K562 (cell line): ENCODE measurements at regions not wholly inside any gene's neighbourhood (a gene's known extent, or its start where the extent isn't known, plus 50 kb on each side); places are given as distances from the start of the nearest gene placed in this dataset.

Experiments used
- ATAC-seq: fragments of 200-7000 bp; cut with Tn5 transposase; 3 replicates; pipeline ENCODE4 v1.9.1; 2020; ENCODE audit warnings: moderate library complexity
- BruUV-seq: library from RNA; stranded (reverse); fragments of 400-500 nt; replicated peaks from 2 replicates; lab custom pipeline; 2021; lab: Mats Ljungman, UMichigan
- CTCF ChIA-PET: fragments of 300-600 bp; formaldehyde crosslinking; extraction: SDS; loops from one replicate; lab custom pipeline; 2021; ENCODE audit warnings: low intra/inter-chr PET ratio; lab: Yijun Ruan, JAX
- POLR2A ChIA-PET: fragments of 300-600, 350-650 bp; sonication (Branson Sonifier 250); formaldehyde crosslinking; extraction: SDS; loops from one replicate; lab custom pipeline; 2021; ENCODE audit warnings: antibody characterized with exemption, inconsistent platforms; lab: Yijun Ruan, JAX
- DNase-seq, 4 experiments: peaks; one replicate each; pipeline versions ENCODE4 v3.0.0 to v3.0.0-alpha.2; 2011 to 2018; ENCODE audit warnings: low spot score in 3 of 4, mixed read lengths in 3 of 4; ENCODE audit errors: extremely low read depth in 1 of 4
- FAIRE-seq: peaks from 2 replicates; lab custom pipeline; 2011; peaks lifted over from hg19 to GRCh38; lab: Jason Lieb, UNC
- H2AFZ ChIP-seq: 2 replicates; pipeline ENCODE4 v1.6.0; 2011; ENCODE audit warnings: low read depth, low read length, control low read depth, inconsistent platforms
- H3K27ac ChIP-seq: fragments of 200-600 bp; 3 replicates; pipeline ENCODE4 v1.8.0; 2011; ENCODE audit warnings: low read depth, mild to moderate bottlenecking, control low read depth, inconsistent platforms, low read length, moderate library complexity, mixed read lengths; ENCODE audit errors: extremely low read depth
- H3K27me3 ChIP-seq, 2 experiments: fragments of 300-600 bp in 1 of 2; 2 replicates in 1 of 2; 3 replicates in 1 of 2; pipeline versions ENCODE4 v1.6.0 to v1.8.0; 2011; ENCODE audit warnings: inconsistent platforms in 2 of 2, low read length in 2 of 2, mild to moderate bottlenecking in 1 of 2, mixed read lengths in 1 of 2, moderate library complexity in 1 of 2; ENCODE audit not compliant: control insufficient read depth in 2 of 2, insufficient read depth in 2 of 2
- H3K36me3 ChIP-seq: fragments of 300-600 bp; 3 replicates; pipeline ENCODE4 v1.8.0; 2011; ENCODE audit warnings: mild to moderate bottlenecking, low read length, inconsistent platforms; ENCODE audit not compliant: control insufficient read depth, insufficient read depth
- H3K4me1 ChIP-seq, 2 experiments: fragments of 200-600 bp in 1 of 2; replicated peaks in 1 of 2; 2 replicates in 1 of 2; 3 replicates in 1 of 2; pipeline versions ENCODE4 v1.5.1 to v1.8.0; 2011; ENCODE audit warnings: inconsistent platforms in 2 of 2, low read length in 2 of 2, mild to moderate bottlenecking in 1 of 2, mixed read lengths in 1 of 2, moderate library complexity in 1 of 2; ENCODE audit not compliant: control insufficient read depth in 2 of 2, insufficient read depth in 2 of 2
- H3K4me2 ChIP-seq: 2 replicates; pipeline ENCODE4 v1.6.1; 2011; ENCODE audit warnings: low read length, control low read depth, inconsistent platforms, mixed read lengths; ENCODE audit not compliant: insufficient read depth
- H3K4me3 ChIP-seq: fragments of 200-600 bp; sonication (generic), shearing (Covaris generic); 2 replicates; pipeline ENCODE4 v1.5.1; 2016; ENCODE audit warnings: control low read depth, inconsistent platforms
- H3K79me2 ChIP-seq: fragments of 200-600 bp; 3 replicates; pipeline ENCODE4 v1.8.0; 2011; ENCODE audit warnings: low read length, inconsistent platforms; ENCODE audit not compliant: control insufficient read depth, insufficient read depth
- H3K9ac ChIP-seq, 2 experiments: 2 replicates each; pipeline versions ENCODE4 v1.6.0 to v1.6.1; 2011; ENCODE audit warnings: low read depth in 2 of 2, low read length in 2 of 2, control low read depth in 1 of 2, inconsistent platforms in 1 of 2, mild to moderate bottlenecking in 1 of 2, mixed read lengths in 1 of 2; ENCODE audit not compliant: insufficient read depth in 1 of 2
- H3K9me1 ChIP-seq: one replicate; pipeline ENCODE4 v1.6.0; 2011; ENCODE audit warnings: inconsistent platforms, mild to moderate bottlenecking, low read length, moderate library complexity; ENCODE audit not compliant: control insufficient read depth, insufficient read depth
- H3K9me3 ChIP-seq: replicated peaks from 2 replicates; pipeline ENCODE4 v1.5.1; 2011; ENCODE audit warnings: low read depth, low read length, inconsistent platforms; ENCODE audit not compliant: control insufficient read depth, insufficient read depth
- H4K20me1 ChIP-seq: replicated peaks from 2 replicates; pipeline ENCODE4 v1.6.1; 2011; ENCODE audit warnings: low read length, inconsistent platforms, mixed read lengths; ENCODE audit not compliant: control insufficient read depth, insufficient read depth
- GATAD2B ChIP-seq: fragments of 450-650 bp; IDR thresholded peaks from 2 replicates; pipeline ENCODE4 v1.6.1; 2017; ENCODE audit warnings: mild to moderate bottlenecking, borderline replicate concordance
- MAFF ChIP-seq: IDR thresholded peaks from 2 replicates; pipeline ENCODE4 v1.6.1; 2012; ENCODE audit warnings: low read length, improper control_type of control experiment
- SP1 ChIP-seq: sonication (generic); formaldehyde crosslinking; IDR thresholded peaks from 2 replicates; pipeline ENCODE4 v1.8.1; 2022; ENCODE audit warnings: mild to moderate bottlenecking, missing genetic modification reagents
- TCF7L2 ChIP-seq: fragments of 150-350 bp; IDR thresholded peaks from 2 replicates; pipeline ENCODE4 v1.6.1; 2016; ENCODE audit warnings: low read depth, mild to moderate bottlenecking, low read length, moderate library complexity
- TCFL5 ChIP-seq: fragments of 250-450 bp; sonication (Bioruptor Pico); conservative IDR thresholded peaks from 2 replicates; pipeline ENCODE4 v1.6.1; 2021; ENCODE audit warnings: mild to moderate bottlenecking, moderate library complexity, matching md5 sums
- WGBS: fragments of 100-300 bp; shearing (Covaris generic); methylation state at CpG from one replicate; pipeline ENCODE4 v1.1.6; 2016; ENCODE audit warnings: low coverage, mixed read lengths; ENCODE audit not compliant: insufficient coverage; ENCODE audit errors: missing lambda C conversion rate; 5-methylcytosine and 5-hydroxymethylcytosine counted together
- in situ Hi-C: fragments of 300-500 bp; cut with MboI; formaldehyde crosslinking; loops from 4 replicates; pipeline ENCODE4 v1.15.0; 2018; ENCODE audit warnings: inconsistent platforms, mixed read lengths
- intact Hi-C: fragments of 100-400 bp; cut with micrococcal nuclease; formaldehyde crosslinking; loops from 2 replicates; pipeline ENCODE4 v1.14.2; 2022
- TF ChIP-seq, protein P1 (sequence below): sonication (generic); formaldehyde crosslinking; IDR thresholded peaks from 2 replicates; pipeline ENCODE4 v1.8.1; 2022; ENCODE audit warnings: missing genetic modification reagents

DNA sequence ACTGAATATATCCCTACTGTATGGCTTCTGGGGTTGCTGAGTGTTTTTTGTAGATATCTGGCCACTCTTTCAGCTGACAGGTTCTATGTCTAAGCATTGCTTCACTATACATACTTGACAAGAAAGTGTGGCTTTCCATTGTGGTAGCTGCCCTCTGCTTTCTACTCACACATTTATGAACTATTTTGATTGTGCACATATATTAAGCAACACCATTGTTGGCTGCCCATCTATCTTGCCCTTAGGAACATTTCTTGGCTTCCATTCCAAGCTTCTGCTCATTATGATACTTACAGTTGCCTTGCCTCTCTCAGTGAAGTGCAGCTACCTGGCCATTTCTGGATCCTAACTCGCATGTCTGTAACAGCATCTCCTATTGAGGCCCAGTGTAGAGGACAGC, 153.6 kb upstream of the MOCS2 start:
- DNase-seq (no peak), FAIRE-seq (no peak), ATAC-seq (no peak)
- intact Hi-C loops (loop anchor here (10.0 kb wide), 2 partner anchors 162 to 962 kb away; no protein-coding TSS in a partner anchor), in situ Hi-C loops (loop anchor here (5.0 kb wide), 1 partner anchor 79 kb away; no protein-coding TSS in a partner anchor)
- Histone ChIP-seq H3K9me3 (no peaks in the 10 kb centered on the region; the same call in 1 of the 2 replicates), H3K9ac (no peak overlapping the region), H3K27me3 (no peaks in the 10 kb centered on the region), H3K79me2 (no peaks in the 10 kb centered on the region), H2AFZ (no peak overlapping the region), H3K4me1 (no peaks in the 10 kb centered on the region; a peak in 1 of 5 replicates), H3K4me3 (no peak overlapping the region), H3K36me3 (no peaks in the 10 kb centered on the region), H4K20me1 (no peaks in the 10 kb centered on the region), H3K4me2 (no peak overlapping the region), H3K27ac (no peak overlapping the region), H3K9me1 (no peaks in the 10 kb centered on the region)
- POLR2A ChIA-PET: interaction anchor here (0.7 kb wide), 1 partner anchor 29 kb away, joined by 3 read pairs; no protein-coding TSS in a partner anchor
- no peak for TF ChIP-seq SP1 (CRISPR knock-in tag)
- no peak for TF ChIP-seq TCF7L2
- no peak for TF ChIP-seq MAFF
- TF ChIP-seq GATAD2B: no peak
- TF ChIP-seq, protein P1, sequence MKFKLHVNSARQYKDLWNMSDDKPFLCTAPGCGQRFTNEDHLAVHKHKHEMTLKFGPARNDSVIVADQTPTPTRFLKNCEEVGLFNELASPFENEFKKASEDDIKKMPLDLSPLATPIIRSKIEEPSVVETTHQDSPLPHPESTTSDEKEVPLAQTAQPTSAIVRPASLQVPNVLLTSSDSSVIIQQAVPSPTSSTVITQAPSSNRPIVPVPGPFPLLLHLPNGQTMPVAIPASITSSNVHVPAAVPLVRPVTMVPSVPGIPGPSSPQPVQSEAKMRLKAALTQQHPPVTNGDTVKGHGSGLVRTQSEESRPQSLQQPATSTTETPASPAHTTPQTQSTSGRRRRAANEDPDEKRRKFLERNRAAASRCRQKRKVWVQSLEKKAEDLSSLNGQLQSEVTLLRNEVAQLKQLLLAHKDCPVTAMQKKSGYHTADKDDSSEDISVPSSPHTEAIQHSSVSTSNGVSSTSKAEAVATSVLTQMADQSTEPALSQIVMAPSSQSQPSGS (CRISPR knock-in tag): no peak
- no peak for TF ChIP-seq TCFL5 (CRISPR knock-in tag)
- BruUV-seq: no TSS peak
- WGBS: 0% methylated on average over 1 of the region's 1 CpG
- CTCF ChIA-PET: no interaction called here
